Fibroblast of pulmonary artery (primary cell): ENCODE measurements at regions not wholly inside any gene's neighbourhood (a gene's known extent, or its start where the extent isn't known, plus 50 kb on each side); places are given as distances from the start of the nearest gene placed in this dataset.

Source experiments
- DNase-seq: peaks from one replicate; pipeline ENCODE4 v3.0.0-alpha.2; 2010; ENCODE audit warnings: low read depth
- H3K4me3 ChIP-seq: replicated peaks from 2 replicates; pipeline ENCODE4 v1.5.1; 2011; ENCODE audit warnings: low read depth, mild to moderate bottlenecking, control low read depth, low read length, moderate library complexity
- CTCF ChIP-seq: IDR thresholded peaks from 2 replicates; pipeline ENCODE4 v1.5.1; 2011; ENCODE audit warnings: mild to moderate bottlenecking, control low read depth, low read length, inconsistent platforms; ENCODE audit errors: missing control alignments

- no peak for TF ChIP-seq CTCF
- DNase-seq, result no peak
- no peak overlapping the region for H3K4me3 ChIP-seq
These were observed 128.7 kb downstream of the LMO4 start for GRCh38 chr1:87457408-87457807.

DNA sequence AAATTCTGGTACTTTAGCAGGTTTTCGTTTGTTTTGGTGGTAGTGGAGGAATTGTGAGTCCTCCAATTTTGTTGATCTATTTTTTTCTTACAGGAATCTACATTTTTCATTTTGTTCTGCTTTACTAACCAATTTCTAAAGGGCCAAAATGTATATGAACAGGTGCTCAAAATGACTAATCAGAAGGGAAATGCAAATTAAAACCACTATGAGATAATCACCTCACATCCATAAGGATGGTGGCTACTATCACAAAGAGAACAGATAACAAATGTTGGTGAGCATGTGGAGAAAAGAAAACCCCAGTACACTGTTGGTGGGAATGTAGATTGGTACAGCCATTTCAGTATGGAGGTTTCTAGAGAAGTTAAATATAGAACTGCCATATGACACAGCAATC lies 134.2 kb downstream of the LMO4 start:
- no peak for DNase-seq
- no peak overlapping the region for H3K4me3 ChIP-seq
- TF ChIP-seq CTCF, result no peak

DNA sequence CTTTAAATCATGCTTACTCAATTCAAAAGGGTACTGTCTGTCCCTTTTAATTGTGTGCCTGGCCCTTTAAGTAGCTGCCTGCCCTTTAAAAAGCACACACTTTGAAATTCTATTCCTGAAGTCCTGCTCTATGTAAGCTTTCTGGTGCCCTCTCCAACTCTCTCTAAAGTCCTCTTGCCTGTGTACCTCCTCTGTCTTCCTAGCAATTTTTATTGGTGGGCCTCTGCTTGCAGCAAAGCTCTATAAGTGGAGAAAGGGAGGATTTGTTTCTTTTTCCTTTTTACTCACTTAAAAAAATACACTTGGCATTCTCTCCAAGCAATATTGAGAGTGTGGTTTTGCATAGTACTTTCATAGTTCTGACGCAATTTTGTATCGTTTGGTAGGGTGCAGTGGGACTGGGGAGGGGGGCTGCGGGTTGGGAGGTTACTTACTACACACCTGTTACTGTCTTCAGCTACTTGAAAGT lies 135.4 kb downstream of the LMO4 start:
- peak; percentile 2 for DNase-seq
- H3K4me3 ChIP-seq, result no peak overlapping the region
- TF ChIP-seq CTCF, result no peak

DNA sequence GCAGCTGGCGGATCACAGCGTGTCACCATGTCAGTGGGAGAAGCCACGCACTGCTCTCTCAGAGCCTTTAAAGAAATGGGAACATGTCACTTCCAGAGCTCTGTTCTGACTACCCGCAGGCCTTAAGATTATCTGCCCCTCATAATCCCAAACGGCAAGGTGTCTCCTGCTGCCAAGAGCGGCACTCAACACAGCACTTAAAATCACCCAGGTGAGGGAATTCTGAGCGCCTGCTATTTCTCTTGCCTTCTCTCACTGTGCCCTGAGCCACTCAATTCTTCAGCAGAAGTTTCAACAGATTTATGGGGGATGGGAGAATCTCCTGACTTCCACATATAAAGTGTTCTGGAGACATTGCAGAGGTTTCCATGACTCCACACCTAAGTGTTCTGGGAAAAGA lies 137.9 kb downstream of the LMO4 start:
- TF ChIP-seq CTCF, result no peak
- no peak for DNase-seq
- H3K4me3 ChIP-seq, result no peak overlapping the region

GRCh38 chr1:87472716-87473115 lies 144.0 kb downstream of the LMO4 start:
- H3K4me3 ChIP-seq, result no peak overlapping the region
- DNase-seq, result no peak
- no peak for TF ChIP-seq CTCF

GRCh38 chr1:87473203-87473661 lies 144.6 kb downstream of the LMO4 start:
- no peak for TF ChIP-seq CTCF
- no peak overlapping the region for H3K4me3 ChIP-seq
- peak; percentile 18 for DNase-seq

DNA sequence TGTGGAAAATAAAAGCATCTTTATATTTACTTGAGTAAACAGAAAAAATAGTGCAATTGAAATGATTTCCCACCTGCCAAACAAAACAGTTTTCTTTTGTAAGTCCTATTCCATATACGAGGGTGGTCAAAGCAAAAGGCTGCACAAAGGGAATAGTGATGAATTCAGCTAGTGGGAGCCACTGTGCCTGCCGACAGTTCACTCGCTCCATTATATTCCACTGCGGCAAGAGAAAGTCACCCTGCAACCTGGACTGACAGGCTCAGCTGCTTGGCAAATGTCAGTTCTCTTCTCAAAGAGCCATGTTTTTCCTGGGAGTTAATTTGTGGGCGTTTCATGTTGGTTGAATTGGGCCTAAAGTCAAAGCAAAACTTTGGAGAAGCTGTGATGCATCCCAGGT lies 145.4 kb downstream of the LMO4 start:
- H3K4me3 ChIP-seq, result no peak overlapping the region
- DNase-seq, result no peak
- no peak for TF ChIP-seq CTCF
